Stimulated activated naive B cell treated with anti-CD40 and anti-IgM and Interleukin-4, amounts not matched to agents 10 μg/mL and 1 μg/mL and 100 μg/mL, for 72 hours (primary cell): ENCODE measurements at regions not wholly inside any gene's neighbourhood (a gene's known extent, or its start where the extent isn't known, plus 50 kb on each side); places are given as distances from the start of the nearest gene placed in this dataset.
"Not testable (repeated sequence)": the region's sequence is repeated elsewhere in the genome, so short reads cannot be mapped to it uniquely, and the experiment has no call there.

Experiments
- ATAC-seq, 2 donors: fragments of 150-1000 bp; cut with Tn5 transposase; replicated peaks; 2 replicates each; pipeline ENCODE4 v1.10.0; 2021; ENCODE audit warnings: moderate library complexity in 1 of 2
- DNase-seq: peaks from one replicate; pipeline ENCODE4 v3.0.0; 2021
- H3K27ac Mint-ChIP-seq: one replicate; pipeline ENCODE4 v1.8.0; 2022; ENCODE audit warnings: mild to moderate bottlenecking, mixed read lengths
- H3K27me3 Mint-ChIP-seq, 2 donors: one replicate each; pipeline ENCODE4 v1.8.0; 2022; ENCODE audit warnings: mixed read lengths in 2 of 2
- H3K36me3 Mint-ChIP-seq, 2 donors: one replicate each; pipeline ENCODE4 v1.8.0; 2022; ENCODE audit warnings: mixed read lengths in 2 of 2, mild to moderate bottlenecking in 1 of 2
- H3K4me1 Mint-ChIP-seq, 2 donors: one replicate each; pipeline ENCODE4 v1.8.0; 2022; ENCODE audit warnings: mixed read lengths in 2 of 2, mild to moderate bottlenecking in 1 of 2
- H3K4me3 Mint-ChIP-seq, 2 donors: one replicate each; pipeline ENCODE4 v1.8.0; 2022; ENCODE audit warnings: mild to moderate bottlenecking in 2 of 2, mixed read lengths in 2 of 2, moderate library complexity in 1 of 2
- H3K9me3 Mint-ChIP-seq, 2 donors: one replicate each; pipeline ENCODE4 v1.8.0; 2022; ENCODE audit warnings: mixed read lengths in 2 of 2, mild to moderate bottlenecking in 1 of 2

- H3K9me3 Mint-ChIP-seq = no peaks in the 10 kb centered on the region
- DNase-seq (no peak), ATAC-seq (no peak)
- no peaks in the 10 kb centered on the region for H3K27me3 Mint-ChIP-seq
- no peaks in the 10 kb centered on the region for H3K4me1 Mint-ChIP-seq
- no peaks in the 10 kb centered on the region for H3K36me3 Mint-ChIP-seq
- H3K27ac Mint-ChIP-seq = no peak overlapping the region
- H3K4me3 Mint-ChIP-seq = no peak overlapping the region
Measured at GRCh38 chr2:220588148-220588547, 960.7 kb downstream of the SLC4A3 start.

GRCh38 chr2:220590476-220590875, 963.0 kb downstream of the SLC4A3 start:
- no peaks in the 10 kb centered on the region for H3K9me3 Mint-ChIP-seq
- no peak for DNase-seq
- H3K36me3 Mint-ChIP-seq = no peaks in the 10 kb centered on the region
- H3K27ac Mint-ChIP-seq = no peak overlapping the region
- no peak for ATAC-seq
- no peaks in the 10 kb centered on the region for H3K4me1 Mint-ChIP-seq
- no peak overlapping the region for H3K4me3 Mint-ChIP-seq
- H3K27me3 Mint-ChIP-seq = no peaks in the 10 kb centered on the region

- no peaks in the 10 kb centered on the region for H3K27me3 Mint-ChIP-seq
- no peak for DNase-seq
- no peaks in the 10 kb centered on the region for H3K4me1 Mint-ChIP-seq
- H3K4me3 Mint-ChIP-seq = no peak overlapping the region
- H3K9me3 Mint-ChIP-seq = peaks cover 2 to 3% of the 10 kb centered on the region in 2 donors
- no peak overlapping the region for H3K27ac Mint-ChIP-seq
- no peak for ATAC-seq
- H3K36me3 Mint-ChIP-seq = no peaks in the 10 kb centered on the region
Measured at GRCh38 chr2:220593526-220593925, 966.1 kb downstream of the SLC4A3 start.

GRCh38 chr2:220601674-220602073, 970.4 kb downstream of the EPHA4 start:
- H3K36me3 Mint-ChIP-seq = no peaks in the 10 kb centered on the region
- H3K27me3 Mint-ChIP-seq = no peaks in the 10 kb centered on the region
- DNase-seq (no peak), ATAC-seq (no peak)
- H3K27ac Mint-ChIP-seq = no peak overlapping the region
- no peaks in the 10 kb centered on the region for H3K4me1 Mint-ChIP-seq
- H3K9me3 Mint-ChIP-seq = peaks cover 0 to 2% of the 10 kb centered on the region in 2 donors
- H3K4me3 Mint-ChIP-seq = no peak overlapping the region

GRCh38 chr2:220613004-220613403, 959.1 kb downstream of the EPHA4 start:
- H3K9me3 Mint-ChIP-seq, H3K27ac Mint-ChIP-seq, H3K27me3 Mint-ChIP-seq, H3K36me3 Mint-ChIP-seq, ATAC-seq, H3K4me3 Mint-ChIP-seq, DNase-seq, H3K4me1 Mint-ChIP-seq: not testable (repeated sequence)

GRCh38 chr2:220614064-220614463, 958.0 kb downstream of the EPHA4 start:
- DNase-seq (no peak), ATAC-seq (no peak)
- no peaks in the 10 kb centered on the region for H3K36me3 Mint-ChIP-seq
- no peak overlapping the region for H3K27ac Mint-ChIP-seq
- no peaks in the 10 kb centered on the region for H3K4me1 Mint-ChIP-seq
- no peak overlapping the region for H3K4me3 Mint-ChIP-seq
- no peaks in the 10 kb centered on the region for H3K9me3 Mint-ChIP-seq
- H3K27me3 Mint-ChIP-seq = no peaks in the 10 kb centered on the region

GRCh38 chr2:220619525-220620220, 952.4 kb downstream of the EPHA4 start:
- Mint-ChIP-seq H3K4me3 (no peak overlapping the region), H3K27me3 (no peaks in the 10 kb centered on the region), H3K27ac (no peak overlapping the region), H3K9me3 (no peaks in the 10 kb centered on the region), H3K4me1 (no peaks in the 10 kb centered on the region), H3K36me3 (no peaks in the 10 kb centered on the region)
- no peak for ATAC-seq
- no peak for DNase-seq

- Mint-ChIP-seq H3K27me3 (no peaks in the 10 kb centered on the region), H3K27ac (no peak overlapping the region)
- ATAC-seq = no peak
Measured at GRCh38 chr2:220626603-220627002, 945.5 kb downstream of the EPHA4 start.

GRCh38 chr2:220628252-220628651, 943.9 kb downstream of the EPHA4 start:
- DNase-seq (no peak), ATAC-seq (no peak)
- H3K9me3 Mint-ChIP-seq = no peaks in the 10 kb centered on the region
- H3K27me3 Mint-ChIP-seq = no peaks in the 10 kb centered on the region
- H3K27ac Mint-ChIP-seq = no peak overlapping the region
- H3K36me3 Mint-ChIP-seq = no peaks in the 10 kb centered on the region
- H3K4me1 Mint-ChIP-seq = no peaks in the 10 kb centered on the region
- H3K4me3 Mint-ChIP-seq = no peak overlapping the region

More at GRCh38 chr2:220626603-220627002, 945.5 kb downstream of the EPHA4 start:
- Mint-ChIP-seq H3K4me3 (no peak overlapping the region), H3K9me3 (no peaks in the 10 kb centered on the region), H3K4me1 (no peaks in the 10 kb centered on the region), H3K36me3 (no peaks in the 10 kb centered on the region)
- DNase-seq = no peak

- DNase-seq (no peak), ATAC-seq (no peak)
- Mint-ChIP-seq H3K4me3 (no peak overlapping the region), H3K9me3 (peaks cover 0 to 2% of the 10 kb centered on the region in 2 donors), H3K27me3 (no peaks in the 10 kb centered on the region), H3K36me3 (no peaks in the 10 kb centered on the region), H3K27ac (no peak overlapping the region), H3K4me1 (no peaks in the 10 kb centered on the region)
Measured at GRCh38 chr2:220641137-220641536, 931.0 kb downstream of the EPHA4 start.

GRCh38 chr2:220646424-220646823, 925.7 kb downstream of the EPHA4 start:
- Mint-ChIP-seq H3K4me3 (no peak overlapping the region), H3K4me1 (no peaks in the 10 kb centered on the region), H3K36me3 (no peaks in the 10 kb centered on the region), H3K9me3 (no peaks in the 10 kb centered on the region), H3K27me3 (no peaks in the 10 kb centered on the region), H3K27ac (no peak overlapping the region)
- no peak for ATAC-seq
- DNase-seq = no peak

- Mint-ChIP-seq H3K9me3 (peaks cover 0 to 3% of the 10 kb centered on the region in 2 donors), H3K27ac (peak overlapping the region; percentile 33), H3K27me3 (peaks cover 0 to 4% of the 10 kb centered on the region in 2 donors), H3K4me1 (no peaks in the 10 kb centered on the region), H3K4me3 (no peak overlapping the region), H3K36me3 (no peaks in the 10 kb centered on the region)
- DNase-seq = no peak
- ATAC-seq = no peak
Measured at GRCh38 chr2:220648628-220649027, 923.5 kb downstream of the EPHA4 start.

GRCh38 chr2:220653776-220654175, 918.3 kb downstream of the EPHA4 start:
- peaks cover 0 to 3% of the 10 kb centered on the region in 2 donors for H3K9me3 Mint-ChIP-seq
- DNase-seq (no peak), ATAC-seq (no peak)
- peaks cover 0 to 8% of the 10 kb centered on the region in 2 donors for H3K27me3 Mint-ChIP-seq
- no peaks in the 10 kb centered on the region for H3K4me1 Mint-ChIP-seq
- no peaks in the 10 kb centered on the region for H3K36me3 Mint-ChIP-seq
- H3K27ac Mint-ChIP-seq = no peak overlapping the region
- no peak overlapping the region for H3K4me3 Mint-ChIP-seq

- H3K27ac Mint-ChIP-seq = no peak overlapping the region
- no peaks in the 10 kb centered on the region for H3K36me3 Mint-ChIP-seq
- peaks cover 0 to 8% of the 10 kb centered on the region in 2 donors for H3K27me3 Mint-ChIP-seq
- H3K4me1 Mint-ChIP-seq = no peaks in the 10 kb centered on the region
- ATAC-seq = no peak
- H3K4me3 Mint-ChIP-seq = no peak overlapping the region
- DNase-seq = no peak
- peaks cover 0 to 3% of the 10 kb centered on the region in 2 donors for H3K9me3 Mint-ChIP-seq
Measured at GRCh38 chr2:220654322-220654721, 917.8 kb downstream of the EPHA4 start.

GRCh38 chr2:220660277-220661145, 911.6 kb downstream of the EPHA4 start:
- Mint-ChIP-seq H3K4me3 (no peak overlapping the region), H3K27me3 (peaks cover 0 to 4% of the 10 kb centered on the region in 2 donors), H3K36me3 (no peaks in the 10 kb centered on the region), H3K27ac (no peak overlapping the region), H3K9me3 (no peaks in the 10 kb centered on the region), H3K4me1 (no peaks in the 10 kb centered on the region)
- ATAC-seq = no peak
- no peak for DNase-seq
